ENCODE measurements at regions not wholly inside any gene's neighbourhood (a gene's known extent, or its start where the extent isn't known, plus 50 kb on each side); places are given as distances from the start of the nearest gene placed in this dataset.

- no peak for DNase-seq
Observed at GRCh38 chr18:73279498-73279897, 411.7 kb upstream of the NETO1 start.

DNA sequence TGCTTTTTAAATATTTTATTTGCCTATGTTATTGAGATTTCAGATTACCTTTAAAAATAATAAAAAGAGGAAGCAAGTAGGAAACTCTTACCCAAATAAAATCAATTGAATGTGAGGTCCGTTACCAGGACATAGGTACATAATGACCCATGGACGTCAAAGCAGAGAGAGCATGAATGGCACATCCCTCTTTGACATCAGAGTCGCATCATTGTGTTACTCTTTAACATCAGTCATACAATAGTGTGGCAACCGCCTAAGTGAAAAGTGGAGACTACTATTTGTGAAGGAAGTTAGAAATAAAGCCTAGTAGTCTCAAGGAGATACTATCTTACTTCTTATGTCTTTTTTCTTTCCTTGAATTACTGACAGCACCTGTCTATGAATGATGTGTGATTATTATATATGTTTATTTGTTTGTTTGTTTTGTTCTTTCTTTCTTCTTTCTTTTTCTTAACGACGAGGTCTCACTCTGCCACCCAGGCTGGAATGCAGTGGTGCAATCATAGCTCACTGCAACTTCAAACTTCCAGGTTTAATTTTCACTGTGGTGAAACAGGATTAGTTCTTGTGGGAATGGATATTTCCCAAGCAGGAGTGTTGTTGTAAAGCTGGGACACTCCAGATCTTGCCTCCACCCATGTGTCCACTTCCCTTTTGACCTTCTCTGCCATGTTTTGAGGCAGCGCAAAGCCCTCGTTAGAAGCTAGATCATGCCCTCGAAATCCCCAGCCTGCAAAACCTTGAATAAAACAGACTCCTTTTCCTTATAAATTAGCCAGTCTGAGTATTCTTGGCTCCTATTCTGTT, 407.2 kb upstream of the NETO1 start:
- DNase-seq, result no peak

GRCh38 chr18:73270920-73271634, 403.3 kb upstream of the NETO1 start:
- no peak for DNase-seq

DNA sequence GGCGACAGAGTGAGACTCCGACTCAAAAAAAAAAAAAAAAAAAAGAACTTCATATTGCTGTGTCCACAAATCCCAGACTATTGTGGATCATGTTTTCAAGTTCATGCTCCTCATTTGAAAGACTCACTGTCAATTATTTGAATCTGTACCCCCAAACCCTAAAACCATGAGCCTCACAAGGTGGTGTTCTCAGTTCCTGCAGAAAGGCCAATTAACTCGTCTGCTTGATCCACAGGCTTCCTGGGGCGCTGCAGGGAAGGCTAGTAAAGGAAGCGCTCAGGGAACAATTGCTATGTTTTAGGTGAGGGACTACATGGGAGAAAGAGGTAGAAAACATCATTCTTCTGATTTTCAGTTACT, 396.8 kb upstream of the NETO1 start:
- DNase-seq, result no peak

DNA sequence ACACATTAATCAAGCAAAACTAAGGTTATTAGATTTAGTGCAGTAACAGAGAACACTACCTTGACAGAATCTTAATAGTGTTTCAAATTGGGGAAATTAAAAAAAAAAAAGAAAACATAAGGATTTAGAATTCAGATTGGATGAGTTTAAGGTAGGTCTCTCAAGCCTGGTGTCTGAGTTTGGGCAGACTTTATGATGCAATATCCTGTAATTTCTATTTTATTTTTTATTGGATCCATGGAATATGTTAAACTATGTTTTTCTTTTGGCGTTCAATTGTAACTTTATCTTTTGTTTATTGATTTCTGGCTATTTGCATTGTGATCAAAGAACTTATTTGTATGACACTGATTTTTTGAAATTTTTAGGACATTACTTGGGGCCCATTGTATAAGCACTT, 394.1 kb upstream of the NETO1 start:
- no peak for DNase-seq

DNA sequence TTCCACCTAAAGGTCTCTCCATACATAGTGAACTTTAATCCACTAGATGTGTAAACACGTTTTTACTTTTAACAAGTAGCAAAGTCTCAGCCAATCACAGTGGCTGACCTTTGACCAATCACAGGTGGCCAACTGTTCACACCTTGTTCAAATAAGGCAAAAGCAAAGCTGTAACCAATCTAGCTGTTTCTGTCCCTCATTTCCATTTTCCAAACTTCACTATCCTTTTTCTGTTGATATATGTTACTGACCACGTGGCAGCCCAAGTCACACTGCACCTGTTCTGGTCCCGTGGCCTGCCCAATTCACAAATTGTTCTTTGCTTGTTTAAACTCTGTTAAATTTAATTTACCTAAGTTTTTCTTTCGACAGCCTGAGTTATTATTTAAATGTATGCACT, 393.5 kb upstream of the NETO1 start:
- no peak for DNase-seq

DNA sequence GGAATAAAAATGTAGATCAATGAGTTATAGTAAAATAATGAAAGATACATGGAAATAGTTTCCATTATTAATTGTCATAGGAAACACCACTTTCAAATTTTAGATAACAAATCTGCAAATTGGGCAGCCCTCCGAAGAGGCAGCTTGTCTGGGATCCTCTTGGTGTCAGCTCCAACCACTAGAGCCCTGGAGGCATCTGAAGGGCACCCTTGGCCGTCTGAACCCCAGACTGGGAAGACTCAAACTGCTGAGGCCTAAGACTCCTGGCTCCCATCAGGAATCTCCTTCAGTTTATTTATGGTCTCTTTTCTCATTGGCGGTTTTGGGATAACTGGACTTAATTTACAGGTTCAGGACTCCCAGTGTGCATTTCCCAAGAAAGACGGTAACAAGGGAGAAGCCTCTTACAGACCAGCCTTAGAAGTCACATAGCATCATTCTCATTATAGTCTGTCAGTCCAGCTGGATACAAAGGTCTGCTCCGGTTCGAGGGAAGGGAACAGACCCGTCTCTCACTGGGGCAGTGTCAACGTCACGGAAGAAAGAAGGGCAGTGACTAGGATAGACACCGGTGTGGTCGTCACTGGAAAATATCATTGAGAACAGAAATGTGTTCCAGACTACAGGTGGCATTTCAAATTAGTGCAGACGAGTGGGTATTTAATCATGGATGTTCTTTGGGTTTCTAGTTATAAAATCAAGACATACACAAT, 390.7 kb upstream of the NETO1 start:
- no peak for DNase-seq

DNA sequence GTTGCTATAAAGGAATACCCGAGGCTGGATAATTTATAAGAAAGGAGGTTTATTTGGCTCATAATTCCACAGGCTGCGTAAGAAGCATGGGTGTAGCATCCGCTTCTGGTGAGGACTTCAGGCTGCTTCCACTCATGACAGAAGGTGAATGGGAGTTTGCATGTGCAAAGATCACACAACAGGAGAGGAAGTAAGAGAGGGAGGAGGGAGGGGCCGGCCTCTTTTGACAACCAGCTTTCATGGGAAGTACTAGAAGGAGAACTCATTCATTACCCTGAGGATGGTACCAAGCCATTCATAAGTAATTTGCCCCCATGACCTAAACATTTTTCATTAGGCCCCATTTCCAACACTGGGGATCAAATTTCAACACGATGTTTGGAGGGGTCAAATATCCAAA, 386.8 kb upstream of the NETO1 start:
- no peak for DNase-seq

GRCh38 chr18:73249030-73249429, 381.2 kb upstream of the NETO1 start:
- DNase-seq, result no peak

- DNase-seq, result no peak
Observed at GRCh38 chr18:73246763-73247162, 379.0 kb upstream of the NETO1 start.

- DNase-seq, result no peak
Observed at GRCh38 chr18:73245345-73245744, 377.6 kb upstream of the NETO1 start.

GRCh38 chr18:73244401-73244800, 376.6 kb upstream of the NETO1 start:
- no peak for DNase-seq

- no peak for DNase-seq
Observed at GRCh38 chr18:73240899-73241298, 373.1 kb upstream of the NETO1 start.

DNA sequence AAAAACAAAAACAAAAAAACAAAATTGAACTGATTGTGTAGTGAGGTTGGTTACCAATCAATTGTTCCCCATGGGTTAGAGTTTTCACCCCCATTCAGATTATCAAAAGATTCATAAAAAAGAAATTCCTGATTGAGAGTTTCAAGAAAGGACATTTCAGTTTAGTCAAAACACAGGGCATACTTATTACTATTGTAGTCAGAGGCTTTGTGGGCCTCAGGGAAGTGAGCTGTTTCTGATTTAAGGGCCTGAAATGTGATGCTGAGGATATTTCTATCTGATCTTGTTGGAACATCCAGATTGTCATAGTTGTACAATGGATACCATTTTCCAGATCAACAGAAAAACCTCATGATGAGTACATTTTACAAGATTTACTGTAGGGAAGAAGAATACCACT, 368.1 kb upstream of the NETO1 start:
- DNase-seq, result no peak

DNA sequence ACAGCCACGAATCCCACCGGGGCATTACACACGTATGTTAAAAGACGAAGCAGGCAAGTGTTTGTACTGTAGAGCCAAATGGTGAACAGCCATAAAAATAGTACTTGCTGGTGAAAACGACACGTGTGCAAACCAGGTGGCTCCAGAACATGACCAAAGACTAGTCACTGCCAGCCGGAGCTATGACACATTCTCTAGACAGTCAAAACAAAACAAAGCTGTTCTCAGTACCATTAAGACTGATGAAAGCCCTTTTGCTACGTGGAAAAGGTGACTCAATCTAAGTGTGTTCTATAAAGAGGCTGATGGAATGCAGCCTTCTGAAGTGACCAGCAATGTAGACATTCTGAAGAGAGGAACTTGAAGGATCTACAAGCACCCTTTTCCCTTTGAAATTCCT, 367.7 kb upstream of the NETO1 start:
- no peak for DNase-seq

DNA sequence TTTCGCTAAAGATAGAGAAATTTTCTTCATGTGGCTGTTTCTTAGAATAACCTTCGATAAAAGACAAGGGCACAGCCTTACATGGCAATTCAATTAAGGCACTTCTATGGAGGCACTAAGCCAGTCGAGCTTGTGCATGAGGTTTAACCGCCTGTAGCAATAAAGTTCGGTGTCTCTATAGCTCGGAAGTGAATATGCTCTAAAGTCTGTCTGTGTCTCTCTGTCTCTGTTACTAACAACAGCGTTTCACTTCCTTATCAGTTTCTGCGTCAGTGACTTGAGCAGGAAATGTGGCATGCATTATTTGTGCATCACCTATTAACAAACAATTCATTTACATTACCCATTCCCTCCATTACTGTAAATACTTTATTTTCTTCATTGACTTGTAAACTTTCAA, 365.1 kb upstream of the NETO1 start:
- DNase-seq, result no peak

DNA sequence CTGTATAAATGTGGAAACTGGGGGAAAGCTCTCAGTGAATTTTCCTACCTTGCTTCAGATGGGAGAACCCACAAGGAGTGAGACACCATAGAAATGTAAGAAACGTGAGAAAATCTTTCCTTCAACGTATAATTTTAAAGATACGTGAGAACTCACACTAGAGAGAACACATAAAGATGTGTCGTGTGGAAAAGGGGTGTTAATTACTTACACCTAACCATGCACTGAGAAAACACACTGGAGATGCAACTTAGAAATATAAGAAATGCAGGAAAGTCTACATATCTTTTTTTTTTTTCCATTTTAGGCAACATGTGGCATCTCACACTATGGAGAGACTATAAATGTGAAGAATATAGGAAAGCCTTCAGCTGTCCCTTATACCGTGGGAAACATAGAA, 352.9 kb upstream of the NETO1 start:
- DNase-seq, result no peak

DNA sequence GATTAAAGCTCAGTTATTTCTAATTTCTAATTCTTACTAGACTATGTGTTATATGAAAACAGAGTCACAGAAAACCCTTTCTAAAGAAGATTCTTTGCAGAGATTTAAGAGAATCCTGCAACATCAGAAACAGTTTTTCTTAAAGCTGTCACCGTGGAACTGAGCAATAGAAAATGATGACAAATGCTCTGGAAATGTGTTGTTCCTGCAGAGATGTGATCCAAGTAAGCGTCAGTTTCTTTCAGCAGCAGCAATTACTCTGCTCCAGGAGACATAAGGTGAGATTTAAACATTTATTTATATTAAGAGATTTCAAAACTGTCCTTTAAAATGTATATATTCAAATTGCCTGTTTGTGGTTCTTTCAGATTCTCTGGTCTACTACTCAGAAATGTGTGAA, 350.5 kb upstream of the NETO1 start:
- DNase-seq, result no peak

DNA sequence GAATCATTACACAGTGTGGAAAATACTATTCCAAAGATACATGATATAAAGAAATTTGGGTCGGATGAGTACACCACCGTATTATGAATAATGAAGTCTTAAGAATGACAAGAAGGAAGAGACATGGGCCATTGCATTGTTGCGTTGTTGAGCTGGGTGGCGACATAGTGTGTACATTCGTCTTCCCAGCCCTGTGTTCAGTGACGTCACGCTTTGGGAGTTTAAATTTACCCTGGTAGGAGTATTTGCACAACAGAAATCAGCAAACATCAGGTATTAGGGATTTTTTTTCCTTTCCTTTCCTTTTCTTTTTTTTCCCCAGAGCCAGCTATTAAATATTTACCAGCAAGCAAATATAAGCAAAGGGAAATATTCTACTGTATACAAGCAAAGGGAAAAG, 347.2 kb upstream of the NETO1 start:
- DNase-seq, result no peak

DNA sequence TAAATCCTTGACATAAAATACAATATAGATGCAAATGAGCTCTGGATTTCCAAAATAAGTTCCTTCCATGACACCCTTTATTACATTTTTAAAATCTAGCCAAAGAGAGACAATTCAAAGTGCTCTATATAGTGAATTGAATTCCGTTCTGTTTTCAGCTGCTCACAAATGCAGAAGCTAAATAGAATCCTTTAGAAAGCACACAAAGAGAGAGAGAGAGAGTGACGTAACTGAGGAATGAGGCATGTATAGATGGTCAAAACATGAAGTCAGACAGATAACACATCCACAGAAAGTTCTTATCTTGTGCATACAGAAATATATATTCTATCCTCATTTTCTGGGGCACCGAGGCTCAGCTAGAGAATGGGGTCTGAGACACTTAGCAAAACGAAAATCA, 344.7 kb upstream of the NETO1 start:
- DNase-seq, result no peak

DNA sequence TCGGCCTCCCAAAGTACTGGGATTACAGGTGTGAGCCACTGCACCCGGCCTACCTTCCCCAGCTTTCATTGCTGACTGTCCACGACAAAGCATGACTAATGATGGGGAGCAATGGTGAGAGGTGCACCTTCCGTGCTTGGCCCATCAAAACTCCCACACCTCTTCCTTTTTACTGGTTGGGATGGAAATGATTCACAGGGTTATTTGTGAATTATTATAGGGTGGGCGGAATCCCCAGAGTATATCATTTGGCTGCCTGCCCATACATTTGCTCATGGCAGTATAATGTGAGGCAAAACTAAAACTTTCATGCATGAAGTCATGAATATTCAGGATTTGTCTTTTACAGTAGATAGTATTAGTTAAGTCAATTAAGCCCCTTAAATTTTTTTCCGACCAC, 334.2 kb upstream of the NETO1 start:
- no peak for DNase-seq

DNA sequence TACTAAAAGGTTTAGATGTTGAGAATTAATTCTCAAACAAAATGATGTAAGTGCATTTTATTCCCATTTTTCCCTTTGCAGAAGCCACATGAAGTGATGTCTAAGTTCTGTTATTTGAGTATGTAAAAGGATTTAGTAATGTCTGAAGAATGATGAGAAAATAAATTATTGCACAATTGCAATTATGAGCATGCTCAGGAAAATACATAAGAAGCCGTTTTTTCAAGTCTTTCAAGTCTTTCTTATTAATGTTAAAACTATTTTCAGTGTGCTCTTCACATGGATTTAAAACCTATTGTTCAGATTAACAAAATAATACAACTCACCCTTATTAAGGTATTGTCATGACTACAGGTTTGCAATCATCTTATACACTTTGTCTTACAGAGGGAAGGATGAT, 331.4 kb upstream of the NETO1 start:
- no peak for DNase-seq

GRCh38 chr18:73189718-73190117, 321.9 kb upstream of the NETO1 start:
- DNase-seq, result no peak

DNA sequence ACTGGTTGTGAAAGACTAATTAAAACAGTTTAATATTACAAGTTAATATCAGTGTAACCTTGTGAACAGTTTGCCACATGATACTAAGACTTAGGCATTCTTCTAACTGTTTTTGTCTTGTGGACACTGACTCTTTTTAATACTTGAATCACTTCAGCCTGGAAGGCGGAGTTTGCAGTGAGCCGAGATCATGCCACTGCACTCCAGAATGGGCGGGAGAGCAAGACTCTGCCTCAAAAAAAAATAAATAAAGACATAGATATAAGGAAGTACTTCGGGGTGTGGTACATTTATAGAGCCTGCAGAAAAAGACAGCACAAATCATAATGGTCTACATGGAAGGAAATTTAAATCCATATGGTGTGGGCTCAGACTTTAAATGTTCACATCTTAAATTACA, 300.4 kb upstream of the NETO1 start:
- no peak for DNase-seq

Data from CD4-positive, alpha-beta T cell treated with Interleukin-6 for 4 hours (primary cell).